ENCODE measurements at regions not wholly inside any gene's neighbourhood (a gene's known extent, or its start where the extent isn't known, plus 50 kb on each side); places are given as distances from the start of the nearest gene placed in this dataset.
"Not testable (repeated sequence)": the region's sequence is repeated elsewhere in the genome, so short reads cannot be mapped to it uniquely, and the experiment has no call there.

- DNase-seq: no peak
These were observed 825.7 kb upstream of the GBE1 start for GRCh38 chr3:82587174-82587573.

GRCh38 chr3:82586414-82586813 lies 825.0 kb upstream of the GBE1 start:
- no peak for DNase-seq

DNA sequence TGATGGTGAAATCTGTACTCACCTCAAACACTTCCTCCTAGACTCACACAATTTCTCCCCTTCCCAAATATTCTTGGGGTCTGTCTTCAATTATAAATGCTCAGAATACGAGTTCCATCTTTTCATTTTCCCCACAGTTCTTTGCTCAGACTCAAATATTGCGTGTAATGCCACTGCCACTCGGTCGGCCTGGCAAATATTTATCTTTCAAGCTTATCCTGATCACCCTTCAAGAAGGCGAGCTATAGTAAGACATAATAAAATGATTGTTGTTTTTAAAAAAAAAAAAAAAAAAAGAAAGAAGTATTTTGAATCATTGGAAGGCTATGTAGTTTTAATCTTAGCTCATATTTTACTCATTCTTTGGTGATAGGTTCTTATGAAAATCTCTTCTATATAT lies 824.6 kb upstream of the GBE1 start:
- not testable (repeated sequence) for DNase-seq

DNA sequence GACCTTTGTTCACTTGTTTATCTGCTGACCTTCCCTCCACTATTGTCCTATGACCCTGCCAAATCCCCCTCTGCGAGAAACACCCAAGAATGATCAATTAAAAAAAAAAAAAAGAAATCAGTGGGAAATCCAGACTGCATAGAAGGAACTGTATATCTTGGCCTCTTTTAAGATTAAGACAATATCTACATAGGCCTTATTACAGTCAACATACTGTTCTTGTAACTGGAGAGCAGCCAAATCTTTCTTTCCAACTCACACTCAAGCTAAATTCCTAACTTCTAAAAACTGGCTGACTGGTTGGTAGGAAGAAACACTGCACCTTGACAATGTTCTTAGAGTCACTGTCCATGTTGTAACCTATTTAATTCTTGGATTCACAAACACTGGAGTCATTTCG lies 824.1 kb upstream of the GBE1 start:
- not testable (repeated sequence) for DNase-seq

DNA sequence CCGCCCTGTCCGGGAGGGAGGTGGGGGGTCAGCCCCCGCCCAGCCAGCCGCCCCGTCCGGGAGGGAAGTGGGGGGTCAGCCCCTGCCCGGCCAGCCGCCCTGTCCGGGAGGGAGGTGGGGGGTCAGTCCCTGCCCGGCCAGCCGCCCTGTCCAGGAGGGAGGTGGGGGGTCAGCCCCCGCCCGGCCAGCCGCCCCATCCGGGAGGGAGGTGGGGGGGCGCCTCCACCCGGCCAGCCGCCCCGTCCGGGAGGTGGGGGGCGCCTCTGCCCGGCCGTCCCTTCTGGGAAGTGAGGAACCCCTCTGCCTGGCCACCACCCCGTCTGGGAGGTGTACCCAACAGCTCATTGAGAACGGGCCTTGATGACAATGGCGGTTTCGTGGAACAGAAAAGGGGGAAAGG lies 823.4 kb upstream of the GBE1 start:
- not testable (repeated sequence) for DNase-seq

- not testable (repeated sequence) for DNase-seq
These were observed 823.0 kb upstream of the GBE1 start for GRCh38 chr3:82584415-82584814.

- no peak for DNase-seq
These were observed 819.9 kb upstream of the GBE1 start for GRCh38 chr3:82581350-82581749.

DNA sequence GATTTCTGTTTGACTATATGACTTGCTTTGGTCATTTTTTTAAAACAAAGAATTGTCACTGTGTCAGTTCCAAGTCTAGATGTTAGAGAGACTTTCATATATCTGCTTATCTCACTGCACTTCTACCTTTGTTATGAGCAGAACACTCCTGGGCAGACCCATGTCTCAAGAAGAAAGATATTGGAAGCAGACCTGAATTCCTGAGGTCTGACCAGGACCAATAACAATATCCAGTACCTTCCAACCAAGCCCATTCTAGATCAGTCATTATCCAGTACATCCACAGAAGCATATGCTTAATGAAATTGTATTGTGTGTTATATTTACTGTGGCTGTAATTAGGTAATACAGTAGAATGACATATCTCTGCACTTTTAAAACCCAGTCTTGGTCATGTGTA lies 811.3 kb upstream of the GBE1 start:
- no peak for DNase-seq

DNA sequence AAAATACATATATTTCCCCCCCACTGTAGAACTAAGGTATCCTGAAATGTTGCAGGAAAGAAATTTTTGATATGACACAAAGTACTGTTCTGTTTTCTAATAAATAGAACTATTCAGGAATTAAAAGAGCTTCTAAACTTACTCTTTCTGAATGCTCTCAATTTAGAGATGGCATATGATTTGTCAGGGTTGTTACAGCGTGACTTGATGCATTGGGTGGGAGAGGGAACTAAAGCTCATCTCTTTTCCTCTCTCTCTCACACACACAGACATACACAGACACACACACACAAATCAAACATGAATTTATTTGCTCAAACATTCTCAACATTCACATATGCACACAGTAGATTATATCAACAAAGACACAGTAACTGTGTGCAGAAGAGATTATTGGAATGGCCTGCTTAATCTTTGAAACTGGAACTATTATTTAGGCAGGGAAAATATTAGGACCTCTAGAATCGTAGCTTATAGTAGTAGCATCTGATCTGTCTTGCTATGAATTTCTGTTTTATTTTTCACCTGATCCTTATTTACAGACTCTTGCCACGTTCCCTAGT lies 807.4 kb upstream of the GBE1 start:
- no peak for DNase-seq

GRCh38 chr3:82567029-82567600 lies 805.7 kb upstream of the GBE1 start:
- no peak for DNase-seq

- DNase-seq: no peak
These were observed 801.5 kb upstream of the GBE1 start for GRCh38 chr3:82562896-82563295.

- no peak for DNase-seq
These were observed 800.3 kb upstream of the GBE1 start for GRCh38 chr3:82561784-82562183.

GRCh38 chr3:82558081-82558480 lies 796.6 kb upstream of the GBE1 start:
- no peak for DNase-seq

GRCh38 chr3:82556113-82556512 lies 794.7 kb upstream of the GBE1 start:
- DNase-seq: no peak

- not testable (repeated sequence) for DNase-seq
These were observed 781.1 kb upstream of the GBE1 start for GRCh38 chr3:82542556-82542955.

GRCh38 chr3:82521657-82522056 lies 760.2 kb upstream of the GBE1 start:
- DNase-seq: no peak

DNA sequence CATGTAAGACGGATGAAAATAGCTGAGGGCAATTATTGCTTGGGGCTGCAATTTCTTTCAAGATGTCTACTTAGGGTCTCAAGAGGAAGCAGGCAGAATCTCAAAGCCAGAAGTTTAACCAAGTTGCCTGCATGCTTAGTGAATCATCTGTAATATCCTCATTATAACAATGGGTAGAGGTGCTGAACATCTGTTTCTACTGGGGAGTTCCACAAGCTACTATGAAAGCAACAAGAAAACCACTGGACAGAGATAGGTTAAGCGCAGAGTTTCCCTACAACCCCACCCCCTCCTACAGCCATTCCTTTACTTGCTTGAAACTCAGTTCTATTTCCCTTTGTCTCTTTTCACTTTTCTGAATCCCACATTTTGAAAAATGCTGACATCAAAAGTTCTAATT lies 759.4 kb upstream of the GBE1 start:
- DNase-seq: no peak

- no peak for DNase-seq
These were observed 748.6 kb upstream of the GBE1 start for GRCh38 chr3:82509951-82510603.

DNA sequence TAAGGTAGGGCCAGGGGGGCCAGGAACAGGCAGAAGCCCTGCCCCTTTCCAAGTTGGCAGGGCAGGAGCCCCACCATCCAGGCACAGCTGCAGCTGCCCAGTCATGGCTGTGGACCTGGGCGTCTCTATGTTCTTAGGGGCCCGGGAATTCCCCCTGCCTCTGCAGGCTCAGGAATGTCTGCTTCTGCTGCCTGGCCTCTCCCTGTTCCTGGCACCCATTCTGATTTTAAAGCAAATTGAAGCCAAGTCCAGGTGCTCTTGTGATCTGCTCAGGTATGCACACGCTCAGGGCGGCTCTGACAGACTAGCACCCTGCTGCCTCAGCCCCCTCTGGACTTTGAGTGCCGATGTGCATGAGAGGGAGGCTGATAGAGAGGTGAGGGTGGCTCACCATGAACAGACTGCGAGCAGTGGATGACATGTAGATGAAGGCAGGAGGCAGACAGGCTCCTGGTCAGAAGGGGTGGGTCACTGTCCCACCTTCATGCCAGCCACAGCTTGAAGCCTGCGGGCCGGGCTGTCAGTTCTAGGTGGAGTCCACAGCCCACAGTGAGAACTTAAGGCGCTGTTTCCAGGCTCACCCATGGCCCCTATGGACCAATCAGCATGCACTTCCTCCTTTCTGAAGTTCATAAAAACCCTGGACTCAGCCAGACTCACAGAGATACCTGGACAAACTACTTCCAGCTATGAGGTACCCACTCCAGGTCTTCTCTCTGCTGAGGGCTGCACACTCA lies 747.8 kb upstream of the GBE1 start:
- no peak for DNase-seq

DNA sequence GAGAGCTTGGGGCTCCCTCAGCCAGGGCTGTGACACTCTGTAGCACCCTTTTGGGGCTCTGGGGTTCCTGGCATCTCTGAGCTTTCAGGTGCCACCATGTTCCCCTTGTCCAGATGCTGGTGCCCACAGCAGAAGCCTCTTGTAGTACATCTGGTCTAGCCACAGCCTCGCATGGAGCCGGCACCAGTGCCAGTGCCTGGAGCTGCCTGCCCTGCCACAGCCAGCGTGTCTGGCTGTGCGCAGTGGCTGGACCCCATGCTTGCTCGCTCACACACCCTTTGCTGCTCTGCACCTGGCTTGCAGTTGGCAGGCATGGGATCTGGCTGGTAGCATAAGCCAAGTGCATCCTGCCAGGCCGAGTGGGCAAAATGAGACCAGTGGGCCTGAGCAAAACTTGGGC lies 744.8 kb upstream of the GBE1 start:
- DNase-seq: no peak

- no peak for DNase-seq
These were observed 743.8 kb upstream of the GBE1 start for GRCh38 chr3:82505079-82505756.

- DNase-seq: no peak
These were observed 736.7 kb upstream of the GBE1 start for GRCh38 chr3:82498186-82498585.

GRCh38 chr3:82496890-82497560 lies 735.6 kb upstream of the GBE1 start:
- no peak for DNase-seq
